ENCODE measurements at regions not wholly inside any gene's neighbourhood (a gene's known extent, or its start where the extent isn't known, plus 50 kb on each side); places are given as distances from the start of the nearest gene placed in this dataset.
"Not testable (repeated sequence)": the region's sequence is repeated elsewhere in the genome, so short reads cannot be mapped to it uniquely, and the experiment has no call there.

GRCh38 chr17:20855910-20856470, 186.8 kb downstream of the USP22 start:
- TF ChIP-seq, protein P1, sequence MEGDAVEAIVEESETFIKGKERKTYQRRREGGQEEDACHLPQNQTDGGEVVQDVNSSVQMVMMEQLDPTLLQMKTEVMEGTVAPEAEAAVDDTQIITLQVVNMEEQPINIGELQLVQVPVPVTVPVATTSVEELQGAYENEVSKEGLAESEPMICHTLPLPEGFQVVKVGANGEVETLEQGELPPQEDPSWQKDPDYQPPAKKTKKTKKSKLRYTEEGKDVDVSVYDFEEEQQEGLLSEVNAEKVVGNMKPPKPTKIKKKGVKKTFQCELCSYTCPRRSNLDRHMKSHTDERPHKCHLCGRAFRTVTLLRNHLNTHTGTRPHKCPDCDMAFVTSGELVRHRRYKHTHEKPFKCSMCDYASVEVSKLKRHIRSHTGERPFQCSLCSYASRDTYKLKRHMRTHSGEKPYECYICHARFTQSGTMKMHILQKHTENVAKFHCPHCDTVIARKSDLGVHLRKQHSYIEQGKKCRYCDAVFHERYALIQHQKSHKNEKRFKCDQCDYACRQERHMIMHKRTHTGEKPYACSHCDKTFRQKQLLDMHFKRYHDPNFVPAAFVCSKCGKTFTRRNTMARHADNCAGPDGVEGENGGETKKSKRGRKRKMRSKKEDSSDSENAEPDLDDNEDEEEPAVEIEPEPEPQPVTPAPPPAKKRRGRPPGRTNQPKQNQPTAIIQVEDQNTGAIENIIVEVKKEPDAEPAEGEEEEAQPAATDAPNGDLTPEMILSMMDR (IDR thresholded peaks at IDR 0.05), result not testable (repeated sequence)
- not testable (repeated sequence) for TF ChIP-seq ZFX (IDR thresholded peaks at IDR 0.05; ENCODE audit: borderline replicate concordance)
